Karpas-422 (cell line): ENCODE measurements at regions not wholly inside any gene's neighbourhood (a gene's known extent, or its start where the extent isn't known, plus 50 kb on each side); places are given as distances from the start of the nearest gene placed in this dataset.

Source experiments
- DNase-seq: peaks from one replicate; pipeline ENCODE4 v3.0.0-alpha.2; 2015
- H2AFZ ChIP-seq: fragments of 200-600 bp; sonication (generic); 2 replicates; pipeline ENCODE4 v1.6.1; 2014; ENCODE audit warnings: antibody characterized with exemption, low read length, mixed read lengths
- H3K27ac ChIP-seq: fragments of 200-600 bp; sonication (generic); 2 replicates; pipeline ENCODE4 v1.5.1; 2014; ENCODE audit warnings: mild to moderate bottlenecking, low read length, moderate library complexity
- H3K27me3 ChIP-seq: fragments of 200-600 bp; sonication (generic); 2 replicates; pipeline ENCODE4 v1.6.1; 2014; ENCODE audit warnings: low read length, mixed read lengths
- H3K36me3 ChIP-seq: fragments of 200-600 bp; sonication (generic); 2 replicates; pipeline ENCODE4 v1.6.1; 2014; ENCODE audit warnings: low read length, mixed read lengths; ENCODE audit not compliant: insufficient read depth
- H3K4me1 ChIP-seq: fragments of 200-600 bp; sonication (generic); 2 replicates; pipeline ENCODE4 v1.6.1; 2014; ENCODE audit warnings: mild to moderate bottlenecking, low read length, mixed read lengths
- H3K4me2 ChIP-seq: fragments of 200-600 bp; sonication (generic); 2 replicates; pipeline ENCODE4 v1.6.1; 2014; ENCODE audit warnings: low read length, low read depth, mild to moderate bottlenecking; ENCODE audit not compliant: poor library complexity, severe bottlenecking
- H3K4me3 ChIP-seq: fragments of 200-600 bp; sonication (generic); 2 replicates; pipeline ENCODE4 v1.5.1; 2014; ENCODE audit warnings: mild to moderate bottlenecking, antibody characterized with exemption, low read length, mixed read lengths
- H3K79me2 ChIP-seq: fragments of 200-600 bp; sonication (generic); 2 replicates; pipeline ENCODE4 v1.6.1; 2014; ENCODE audit warnings: mild to moderate bottlenecking, low read length, mixed read lengths
- H3K9ac ChIP-seq: fragments of 200-600 bp; sonication (generic); 2 replicates; pipeline ENCODE4 v1.6.0; 2014; ENCODE audit warnings: low read length
- H3K9me2 ChIP-seq: fragments of 200-600 bp; sonication (generic), shearing (Covaris generic); replicated peaks from 2 replicates; pipeline ENCODE4 v1.6.0; 2014; ENCODE audit warnings: mild to moderate bottlenecking, low read length, moderate library complexity; ENCODE audit not compliant: insufficient read depth
- H3K9me3 ChIP-seq: fragments of 300-700, 200-600 bp; sonication (generic); 2 replicates; pipeline ENCODE4 v1.6.1; 2014; ENCODE audit warnings: low read length, mixed read lengths
- H4K20me1 ChIP-seq: fragments of 200-600 bp; sonication (generic); 2 replicates; pipeline ENCODE4 v1.6.1; 2014; ENCODE audit warnings: mild to moderate bottlenecking, antibody characterized with exemption, low read length, low read depth; ENCODE audit not compliant: insufficient read depth

DNA sequence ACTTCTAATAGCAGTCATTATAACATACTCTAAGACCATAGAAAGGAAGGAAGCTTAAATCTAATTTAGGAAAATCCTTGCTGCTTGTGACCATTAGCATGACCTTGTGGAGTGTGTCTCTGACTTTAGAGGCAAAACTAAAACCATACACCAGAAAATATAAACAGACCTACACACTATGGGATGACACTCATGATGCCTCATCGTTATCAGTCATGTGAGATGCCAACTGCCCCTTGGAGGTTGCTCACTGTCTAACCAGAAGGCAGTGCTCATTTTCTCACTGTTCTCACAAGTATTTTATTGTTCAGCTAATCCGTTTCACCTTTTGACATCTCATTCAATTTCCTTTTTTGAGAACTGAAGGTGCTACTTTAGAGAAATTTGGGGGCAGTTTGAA is 376.9 kb downstream of the RND3 start:
- Histone ChIP-seq H3K4me3 (no peak overlapping the region), H2AFZ (no peak overlapping the region), H3K79me2 (no peaks in the 10 kb centered on the region), H3K9ac (no peak overlapping the region), H3K9me2 (no peaks in the 10 kb centered on the region), H3K9me3 (no peaks in the 10 kb centered on the region), H3K4me2 (no peak overlapping the region), H4K20me1 (no peaks in the 10 kb centered on the region), H3K36me3 (no peaks in the 10 kb centered on the region), H3K27me3 (no peaks in the 10 kb centered on the region), H3K27ac (no peak overlapping the region), H3K4me1 (no peaks in the 10 kb centered on the region)
- no peak for DNase-seq

GRCh38 chr2:150109912-150110311 is 377.6 kb downstream of the RND3 start:
- no peaks in the 10 kb centered on the region for H4K20me1 ChIP-seq
- no peak for DNase-seq
- H3K79me2 ChIP-seq, result no peaks in the 10 kb centered on the region
- no peak overlapping the region for H3K27ac ChIP-seq
- no peak overlapping the region for H3K4me2 ChIP-seq
- no peaks in the 10 kb centered on the region for H3K9me2 ChIP-seq
- no peak overlapping the region for H2AFZ ChIP-seq
- H3K9me3 ChIP-seq, result no peaks in the 10 kb centered on the region
- H3K9ac ChIP-seq, result no peak overlapping the region
- H3K4me3 ChIP-seq, result no peak overlapping the region
- no peaks in the 10 kb centered on the region for H3K27me3 ChIP-seq
- H3K4me1 ChIP-seq, result no peaks in the 10 kb centered on the region
- H3K36me3 ChIP-seq, result no peaks in the 10 kb centered on the region

- no peak overlapping the region for H3K4me2 ChIP-seq
- no peak overlapping the region for H3K4me3 ChIP-seq
- no peaks in the 10 kb centered on the region for H3K79me2 ChIP-seq
- H3K4me1 ChIP-seq, result no peaks in the 10 kb centered on the region
- H3K9me3 ChIP-seq, result no peaks in the 10 kb centered on the region
- no peak overlapping the region for H2AFZ ChIP-seq
- no peaks in the 10 kb centered on the region for H3K27me3 ChIP-seq
- H3K9me2 ChIP-seq, result no peaks in the 10 kb centered on the region
- H4K20me1 ChIP-seq, result no peaks in the 10 kb centered on the region
- no peak overlapping the region for H3K27ac ChIP-seq
- no peak overlapping the region for H3K9ac ChIP-seq
- no peak for DNase-seq
- H3K36me3 ChIP-seq, result no peaks in the 10 kb centered on the region
Measured at GRCh38 chr2:150109028-150109427, 378.4 kb downstream of the RND3 start.

- Histone ChIP-seq H3K9me3 (no peaks in the 10 kb centered on the region), H3K9ac (no peak overlapping the region), H2AFZ (no peak overlapping the region), H3K27me3 (no peaks in the 10 kb centered on the region), H3K9me2 (no peaks in the 10 kb centered on the region), H3K4me2 (no peak overlapping the region), H3K4me1 (no peaks in the 10 kb centered on the region), H4K20me1 (no peaks in the 10 kb centered on the region), H3K4me3 (no peak overlapping the region), H3K79me2 (no peaks in the 10 kb centered on the region), H3K36me3 (no peaks in the 10 kb centered on the region), H3K27ac (no peak overlapping the region)
- no peak for DNase-seq
Measured at GRCh38 chr2:150107816-150108215, 379.7 kb downstream of the RND3 start.

GRCh38 chr2:150107170-150107569 is 380.3 kb downstream of the RND3 start:
- Histone ChIP-seq H3K4me2 (no peak overlapping the region), H3K4me1 (no peaks in the 10 kb centered on the region), H3K9me2 (no peaks in the 10 kb centered on the region), H3K4me3 (no peak overlapping the region), H4K20me1 (no peaks in the 10 kb centered on the region), H3K27me3 (no peaks in the 10 kb centered on the region), H3K79me2 (no peaks in the 10 kb centered on the region), H3K27ac (no peak overlapping the region), H3K9me3 (no peaks in the 10 kb centered on the region), H3K9ac (no peak overlapping the region), H2AFZ (no peak overlapping the region), H3K36me3 (no peaks in the 10 kb centered on the region)
- no peak for DNase-seq

DNA sequence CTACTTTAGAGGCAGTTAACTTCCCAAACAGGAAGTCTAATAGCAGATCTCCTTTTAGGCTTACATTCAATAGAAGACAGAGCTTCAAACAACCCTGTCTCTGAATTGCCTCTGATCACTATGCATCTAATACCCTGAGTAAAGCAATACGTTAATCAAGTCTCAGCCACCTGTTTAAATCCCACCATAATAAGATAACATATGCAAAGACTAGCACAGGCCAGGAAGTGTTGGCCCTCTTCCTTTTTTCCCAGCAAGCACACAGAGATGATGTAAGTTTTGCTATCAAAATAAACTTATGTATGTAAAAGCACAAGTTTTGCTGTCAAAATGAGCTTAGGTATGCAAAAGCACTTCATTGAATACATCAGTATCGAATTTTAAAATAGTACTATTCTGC is 385.5 kb downstream of the RND3 start:
- Histone ChIP-seq H3K27ac (no peak overlapping the region), H3K9me2 (no peaks in the 10 kb centered on the region), H3K27me3 (no peaks in the 10 kb centered on the region), H3K4me2 (no peak overlapping the region), H3K9me3 (no peaks in the 10 kb centered on the region), H2AFZ (no peak overlapping the region), H3K4me1 (no peaks in the 10 kb centered on the region), H3K4me3 (no peak overlapping the region), H3K36me3 (no peaks in the 10 kb centered on the region), H3K79me2 (no peaks in the 10 kb centered on the region), H3K9ac (no peak overlapping the region), H4K20me1 (no peaks in the 10 kb centered on the region)
- DNase-seq, result no peak

DNA sequence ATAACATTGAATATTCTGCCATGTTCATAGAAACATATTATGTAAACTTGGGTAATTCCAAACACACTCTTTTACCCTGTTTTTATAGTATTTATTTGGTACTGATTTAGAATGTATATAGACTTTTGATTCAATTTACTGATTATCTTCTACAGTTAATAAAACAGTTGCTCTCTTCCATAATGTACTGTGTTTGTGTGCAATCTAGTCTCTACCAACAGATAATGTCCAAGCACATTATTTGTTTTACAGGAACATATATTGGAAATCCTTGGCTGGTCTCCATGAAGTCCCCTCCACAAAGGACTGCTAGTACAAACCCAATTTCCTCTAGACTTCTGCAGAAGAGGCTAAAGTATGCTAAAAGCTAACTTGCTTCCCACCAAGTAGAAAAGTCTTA is 386.6 kb downstream of the RND3 start:
- H2AFZ ChIP-seq, result no peak overlapping the region
- H3K79me2 ChIP-seq, result no peaks in the 10 kb centered on the region
- no peaks in the 10 kb centered on the region for H4K20me1 ChIP-seq
- H3K4me2 ChIP-seq, result no peak overlapping the region
- no peak overlapping the region for H3K9ac ChIP-seq
- no peak overlapping the region for H3K4me3 ChIP-seq
- no peaks in the 10 kb centered on the region for H3K36me3 ChIP-seq
- no peak for DNase-seq
- H3K9me3 ChIP-seq, result no peaks in the 10 kb centered on the region
- H3K9me2 ChIP-seq, result no peaks in the 10 kb centered on the region; the same call in 1 of the 2 replicates
- no peak overlapping the region for H3K27ac ChIP-seq
- no peaks in the 10 kb centered on the region for H3K4me1 ChIP-seq
- no peaks in the 10 kb centered on the region for H3K27me3 ChIP-seq

GRCh38 chr2:150100336-150100735 is 387.1 kb downstream of the RND3 start:
- no peak overlapping the region for H3K4me2 ChIP-seq
- no peak overlapping the region for H3K27ac ChIP-seq
- H3K4me1 ChIP-seq, result no peaks in the 10 kb centered on the region
- no peak for DNase-seq
- H3K27me3 ChIP-seq, result no peaks in the 10 kb centered on the region
- no peaks in the 10 kb centered on the region for H4K20me1 ChIP-seq
- no peak overlapping the region for H2AFZ ChIP-seq
- no peaks in the 10 kb centered on the region for H3K9me3 ChIP-seq
- no peaks in the 10 kb centered on the region; the same call in 1 of the 2 replicates for H3K9me2 ChIP-seq
- no peak overlapping the region for H3K4me3 ChIP-seq
- no peaks in the 10 kb centered on the region for H3K79me2 ChIP-seq
- H3K36me3 ChIP-seq, result no peaks in the 10 kb centered on the region
- no peak overlapping the region for H3K9ac ChIP-seq

- Histone ChIP-seq H3K36me3 (no peaks in the 10 kb centered on the region), H3K4me3 (no peak overlapping the region), H2AFZ (no peak overlapping the region), H4K20me1 (no peaks in the 10 kb centered on the region), H3K4me1 (no peaks in the 10 kb centered on the region), H3K9me3 (no peaks in the 10 kb centered on the region), H3K79me2 (no peaks in the 10 kb centered on the region), H3K9me2 (no peaks in the 10 kb centered on the region; the same call in 1 of the 2 replicates), H3K9ac (no peak overlapping the region), H3K4me2 (no peak overlapping the region), H3K27me3 (no peaks in the 10 kb centered on the region), H3K27ac (no peak overlapping the region)
- no peak for DNase-seq
Measured at GRCh38 chr2:150099805-150100204, 387.7 kb downstream of the RND3 start.
